Stomach smooth muscle (tissue), 2 donors: ENCODE measurements at regions not wholly inside any gene's neighbourhood (a gene's known extent, or its start where the extent isn't known, plus 50 kb on each side); places are given as distances from the start of the nearest gene placed in this dataset.
"Not testable (repeated sequence)": the region's sequence is repeated elsewhere in the genome, so short reads cannot be mapped to it uniquely, and the experiment has no call there.

Experiments used
- H3K27ac ChIP-seq: one replicate; pipeline ENCODE4 v1.7.0; 2013; ENCODE audit warnings: mild to moderate bottlenecking, low read length, inconsistent platforms
- H3K27me3 ChIP-seq, 2 donors: one replicate each; pipeline ENCODE4 v1.7.0; 2013; ENCODE audit warnings: low read length in 2 of 2; ENCODE audit not compliant: insufficient read depth in 2 of 2, control insufficient read depth in 1 of 2
- H3K36me3 ChIP-seq, 2 donors: one replicate each; pipeline ENCODE4 v1.7.0; 2013; ENCODE audit warnings: low read length in 2 of 2; ENCODE audit not compliant: control insufficient read depth in 2 of 2, insufficient read depth in 2 of 2
- H3K4me1 ChIP-seq: one replicate; pipeline ENCODE4 v1.7.0; 2013; ENCODE audit warnings: low read length; ENCODE audit not compliant: control insufficient read depth, insufficient read depth
- H3K4me3 ChIP-seq, 2 donors: one replicate each; pipeline ENCODE4 v1.7.0; 2013; ENCODE audit warnings: low read length in 2 of 2
- H3K9ac ChIP-seq, 2 donors: one replicate each; pipeline ENCODE4 v1.7.0; 2013; ENCODE audit warnings: low read length in 2 of 2, mild to moderate bottlenecking in 1 of 2
- H3K9me3 ChIP-seq, 2 donors: one replicate each; pipeline ENCODE4 v1.7.0; 2013; ENCODE audit warnings: low read length in 2 of 2; ENCODE audit not compliant: control insufficient read depth in 2 of 2
- donor health status: healthy.
- donor health status: Pancreatic carcinoma.

- Histone ChIP-seq H3K27me3 (peaks cover 0 to 3% of the 10 kb centered on the region in 2 donors), H3K27ac (no peak overlapping the region), H3K4me1 (no peaks in the 10 kb centered on the region), H3K4me3 (no peak overlapping the region), H3K9me3 (peaks cover 0 to 4% of the 10 kb centered on the region in 2 donors), H3K36me3 (no peaks in the 10 kb centered on the region), H3K9ac (no peak overlapping the region)
These were observed 123.6 kb downstream of the ZNF248 start for GRCh38 chr10:37733822-37734221.

- Histone ChIP-seq H3K9me3 (peaks cover 0 to 4% of the 10 kb centered on the region in 2 donors), H3K4me1 (no peaks in the 10 kb centered on the region), H3K4me3 (no peak overlapping the region), H3K36me3 (no peaks in the 10 kb centered on the region), H3K27me3 (peaks cover 0 to 7% of the 10 kb centered on the region in 2 donors), H3K27ac (no peak overlapping the region), H3K9ac (no peak overlapping the region)
These were observed 124.7 kb downstream of the ZNF248 start for GRCh38 chr10:37732685-37733084.

- H3K4me1 ChIP-seq: no peaks in the 10 kb centered on the region
- no peak overlapping the region for H3K9ac ChIP-seq
- H3K36me3 ChIP-seq: no peaks in the 10 kb centered on the region
- H3K27ac ChIP-seq: no peak overlapping the region
- no peak overlapping the region for H3K4me3 ChIP-seq
- H3K9me3 ChIP-seq: no peaks in the 10 kb centered on the region
- H3K27me3 ChIP-seq: peaks cover 0 to 4% of the 10 kb centered on the region in 2 donors
These were observed 128.6 kb downstream of the ZNF248 start for GRCh38 chr10:37728830-37729229.

GRCh38 chr10:37727491-37728352 is 129.7 kb downstream of the ZNF248 start:
- no peak overlapping the region for H3K9ac ChIP-seq
- no peak overlapping the region for H3K4me3 ChIP-seq
- no peaks in the 10 kb centered on the region for H3K4me1 ChIP-seq
- H3K27me3 ChIP-seq: peaks cover 0 to 4% of the 10 kb centered on the region in 2 donors
- no peaks in the 10 kb centered on the region for H3K36me3 ChIP-seq
- no peaks in the 10 kb centered on the region for H3K9me3 ChIP-seq
- no peak overlapping the region for H3K27ac ChIP-seq

GRCh38 chr10:37721100-37721499 is 136.3 kb downstream of the ZNF248 start:
- Histone ChIP-seq H3K27me3 (no peaks in the 10 kb centered on the region), H3K9ac (no peak overlapping the region), H3K9me3 (peaks cover 0 to 3% of the 10 kb centered on the region in 2 donors), H3K4me1 (no peaks in the 10 kb centered on the region), H3K4me3 (no peak overlapping the region), H3K36me3 (no peaks in the 10 kb centered on the region), H3K27ac (no peak overlapping the region)

GRCh38 chr10:37718060-37718459 is 139.3 kb downstream of the ZNF248 start:
- not testable (repeated sequence) for H3K27me3 ChIP-seq, H3K27ac ChIP-seq

GRCh38 chr10:37713642-37714041 is 143.8 kb downstream of the ZNF248 start:
- Histone ChIP-seq H3K4me1 (peaks cover 19% of the 10 kb centered on the region), H3K9me3 (peaks cover 0 to 3% of the 10 kb centered on the region in 2 donors), H3K9ac (no peak overlapping the region), H3K4me3 (no peak overlapping the region), H3K27ac (no peak overlapping the region), H3K36me3 (no peaks in the 10 kb centered on the region), H3K27me3 (no peaks in the 10 kb centered on the region)

More at GRCh38 chr10:37718060-37718459, 139.3 kb downstream of the ZNF248 start:
- not testable (repeated sequence) for H3K4me3 ChIP-seq, H3K9ac ChIP-seq, H3K36me3 ChIP-seq, H3K9me3 ChIP-seq, H3K4me1 ChIP-seq

- Histone ChIP-seq H3K9ac (no peak overlapping the region), H3K27me3 (no peaks in the 10 kb centered on the region), H3K4me1 (peaks cover 19% of the 10 kb centered on the region), H3K4me3 (no peak overlapping the region), H3K9me3 (peaks cover 0 to 3% of the 10 kb centered on the region in 2 donors), H3K36me3 (no peaks in the 10 kb centered on the region), H3K27ac (peak overlapping the region; percentile 31)
These were observed 144.3 kb downstream of the ZNF248 start for GRCh38 chr10:37713132-37713501.

GRCh38 chr10:37712489-37713131 is 144.8 kb downstream of the ZNF248 start:
- H3K27ac ChIP-seq: peak overlapping the region; percentile 31
- peaks cover 19% of the 10 kb centered on the region for H3K4me1 ChIP-seq
- no peaks in the 10 kb centered on the region for H3K36me3 ChIP-seq
- no peaks in the 10 kb centered on the region for H3K9me3 ChIP-seq
- H3K27me3 ChIP-seq: no peaks in the 10 kb centered on the region
- no peak overlapping the region for H3K9ac ChIP-seq
- H3K4me3 ChIP-seq: no peak overlapping the region

GRCh38 chr10:37711617-37712488 is 145.6 kb downstream of the ZNF248 start:
- Histone ChIP-seq H3K27ac (no peak overlapping the region), H3K4me3 (no peak overlapping the region), H3K9ac (no peak overlapping the region), H3K27me3 (no peaks in the 10 kb centered on the region), H3K4me1 (peaks cover 19% of the 10 kb centered on the region), H3K36me3 (no peaks in the 10 kb centered on the region), H3K9me3 (no peaks in the 10 kb centered on the region)
